Breast epithelium (tissue), 4 donors: ENCODE measurements at regions not wholly inside any gene's neighbourhood (a gene's known extent, or its start where the extent isn't known, plus 50 kb on each side); places are given as distances from the start of the nearest gene placed in this dataset.

Experiments
- DNase-seq, 2 donors: peaks; one replicate each; pipeline ENCODE4 v3.0.0-alpha.2; 2019; ENCODE audit warnings: low spot score in 2 of 2
- H3K27ac ChIP-seq, 2 donors: fragments of 200-600 bp; sonication (generic) in 1 of 2; one replicate each; pipeline ENCODE4 v1.5.1; 2016 to 2019; ENCODE audit warnings: mild to moderate bottlenecking in 1 of 2
- H3K27me3 ChIP-seq, 2 donors: fragments of 200-600 bp; sonication (generic) in 1 of 2; one replicate each; pipeline versions ENCODE4 v1.5.1 to v1.6.0; 2017 to 2019; ENCODE audit warnings: control low read depth in 1 of 2, mild to moderate bottlenecking in 1 of 2
- H3K36me3 ChIP-seq: fragments of 200-600 bp; one replicate; pipeline ENCODE4 v1.5.1; 2019
- H3K4me1 ChIP-seq, 2 donors: fragments of 200-600 bp; sonication (generic); one replicate each; pipeline ENCODE4 v1.5.1; 2016 to 2019; ENCODE audit warnings: control low read depth in 1 of 2
- H3K4me3 ChIP-seq, 3 donors: fragments of 200-600 bp; sonication (generic); 1 replicate in 2 of 3; 2 replicates in 1 of 3; pipeline ENCODE4 v1.5.1; 2016 to 2019; ENCODE audit warnings: mild to moderate bottlenecking in 3 of 3, moderate library complexity in 2 of 3
- H3K9me3 ChIP-seq, 2 donors: fragments of 200-600 bp; sonication (generic) in 1 of 2; one replicate each; pipeline ENCODE4 v1.5.1; 2016 to 2019; ENCODE audit warnings: control low read depth in 1 of 2
- POLR2A ChIP-seq: fragments of 450-650 bp; IDR thresholded peaks from one replicate; pipeline ENCODE4 v1.6.1; 2016; ENCODE audit warnings: antibody characterized with exemption, mild to moderate bottlenecking, moderate library complexity
- POLR2AphosphoS5 ChIP-seq, 3 donors: sonication (generic); formaldehyde crosslinking; IDR thresholded peaks; one replicate each; pipeline ENCODE4 v1.6.1; 2017; ENCODE audit warnings: antibody characterized with exemption in 3 of 3
- intact Hi-C: fragments of 100-400 bp; cut with DNase I; formaldehyde crosslinking; loops from one replicate; pipeline ENCODE4 v1.15.1; 2023; ENCODE audit warnings: low total_unique reads
- TF ChIP-seq, protein P1 (sequence below), 3 donors: fragments of 450-650 bp; IDR thresholded peaks; one replicate each; pipeline ENCODE4 v1.5.1; 2016 to 2017; ENCODE audit warnings: antibody characterized with exemption in 3 of 3, mild to moderate bottlenecking in 3 of 3, moderate library complexity in 3 of 3

DNA sequence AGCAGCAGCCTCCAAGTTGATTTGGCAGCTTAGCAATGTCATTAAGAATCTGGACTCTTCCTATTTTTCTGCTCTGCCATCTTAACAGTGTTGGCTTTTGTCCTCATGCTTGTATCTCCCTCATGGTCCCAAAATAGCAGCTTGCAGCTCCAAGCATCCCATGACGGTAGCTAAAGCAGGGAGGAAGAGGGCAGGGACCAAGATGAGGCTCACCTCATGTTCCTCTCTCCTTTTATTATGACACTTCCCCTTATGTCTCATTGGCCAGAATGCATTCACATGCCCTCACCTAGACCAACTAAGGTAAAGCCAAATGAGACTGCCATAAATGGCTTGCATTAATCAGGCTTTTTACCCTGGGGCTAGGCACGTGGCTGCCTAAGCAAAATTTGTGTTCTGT lies 382.4 kb downstream of the SHQ1 start:
- H3K9me3 ChIP-seq = no peaks in the 10 kb centered on the region
- H3K27me3 ChIP-seq = no peaks in the 10 kb centered on the region
- H3K4me1 ChIP-seq = no peaks in the 10 kb centered on the region
- no peak overlapping the region for H3K4me3 ChIP-seq
- DNase-seq = no peak
- intact Hi-C loops = no loop called here
- no peaks in the 10 kb centered on the region for H3K36me3 ChIP-seq
- TF ChIP-seq POLR2AphosphoS5 (IDR thresholded peaks at IDR 0.05) (no peak), POLR2A (no peak)
- TF ChIP-seq, protein P1, sequence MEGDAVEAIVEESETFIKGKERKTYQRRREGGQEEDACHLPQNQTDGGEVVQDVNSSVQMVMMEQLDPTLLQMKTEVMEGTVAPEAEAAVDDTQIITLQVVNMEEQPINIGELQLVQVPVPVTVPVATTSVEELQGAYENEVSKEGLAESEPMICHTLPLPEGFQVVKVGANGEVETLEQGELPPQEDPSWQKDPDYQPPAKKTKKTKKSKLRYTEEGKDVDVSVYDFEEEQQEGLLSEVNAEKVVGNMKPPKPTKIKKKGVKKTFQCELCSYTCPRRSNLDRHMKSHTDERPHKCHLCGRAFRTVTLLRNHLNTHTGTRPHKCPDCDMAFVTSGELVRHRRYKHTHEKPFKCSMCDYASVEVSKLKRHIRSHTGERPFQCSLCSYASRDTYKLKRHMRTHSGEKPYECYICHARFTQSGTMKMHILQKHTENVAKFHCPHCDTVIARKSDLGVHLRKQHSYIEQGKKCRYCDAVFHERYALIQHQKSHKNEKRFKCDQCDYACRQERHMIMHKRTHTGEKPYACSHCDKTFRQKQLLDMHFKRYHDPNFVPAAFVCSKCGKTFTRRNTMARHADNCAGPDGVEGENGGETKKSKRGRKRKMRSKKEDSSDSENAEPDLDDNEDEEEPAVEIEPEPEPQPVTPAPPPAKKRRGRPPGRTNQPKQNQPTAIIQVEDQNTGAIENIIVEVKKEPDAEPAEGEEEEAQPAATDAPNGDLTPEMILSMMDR (IDR thresholded peaks at IDR 0.05) = no peak
- no peak overlapping the region for H3K27ac ChIP-seq

DNA sequence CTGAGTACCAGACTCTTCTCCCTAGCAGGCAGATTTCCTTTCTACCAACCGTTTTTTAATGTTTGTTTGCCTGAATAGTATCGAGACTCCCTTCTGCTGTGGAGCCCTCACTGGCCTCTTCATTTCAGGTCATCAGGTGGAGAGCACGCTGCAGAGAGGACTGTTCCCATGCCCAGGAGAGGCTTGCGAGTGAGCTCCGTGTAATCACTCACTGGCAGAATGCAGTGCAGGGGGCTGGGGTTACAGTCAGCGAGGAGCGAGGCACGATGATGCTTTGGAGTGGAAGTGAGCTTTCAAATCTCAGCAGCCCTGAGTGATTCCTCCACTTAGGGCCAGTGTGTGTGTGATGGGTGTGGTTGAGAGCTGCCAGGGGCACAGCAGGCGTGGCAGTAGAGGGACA lies 385.2 kb downstream of the SHQ1 start:
- H3K27ac ChIP-seq = no peak overlapping the region
- no peak overlapping the region for H3K4me3 ChIP-seq
- H3K4me1 ChIP-seq = no peaks in the 10 kb centered on the region
- intact Hi-C loops = no loop called here
- no peaks in the 10 kb centered on the region for H3K9me3 ChIP-seq
- no peaks in the 10 kb centered on the region for H3K36me3 ChIP-seq
- no peak for DNase-seq
- TF ChIP-seq POLR2A = no peak
- TF ChIP-seq, protein P1 (IDR thresholded peaks at IDR 0.05) = no peak
- TF ChIP-seq POLR2AphosphoS5 (IDR thresholded peaks at IDR 0.05) = no peak
- H3K27me3 ChIP-seq = no peaks in the 10 kb centered on the region

DNA sequence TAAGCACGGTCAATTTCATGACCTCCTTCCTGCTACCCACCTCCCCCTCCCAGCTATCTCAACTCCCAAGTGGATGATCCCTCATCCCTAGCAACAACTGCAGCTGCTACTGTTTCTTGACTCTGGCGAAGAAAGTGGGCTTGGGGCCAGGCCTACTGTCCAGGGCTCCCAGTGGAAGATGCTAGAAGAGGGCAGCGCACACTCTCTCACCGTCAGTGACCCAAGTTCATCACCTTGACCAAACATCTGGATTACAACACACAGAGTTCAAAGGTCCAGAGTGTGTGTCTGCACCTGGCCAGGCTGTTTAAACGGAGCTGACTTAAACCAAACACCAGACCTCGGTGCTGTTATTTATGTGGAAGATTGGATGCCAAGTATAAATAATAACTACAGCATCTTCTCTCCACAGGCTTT lies 385.6 kb downstream of the SHQ1 start:
- intact Hi-C loops = no loop called here
- Histone ChIP-seq H3K9me3 (no peaks in the 10 kb centered on the region), H3K27ac (no peak overlapping the region), H3K4me3 (no peak overlapping the region), H3K36me3 (no peaks in the 10 kb centered on the region), H3K27me3 (no peaks in the 10 kb centered on the region), H3K4me1 (no peaks in the 10 kb centered on the region)
- no peak for DNase-seq
- TF ChIP-seq POLR2A (no peak), POLR2AphosphoS5 (IDR thresholded peaks at IDR 0.05) (no peak)
- TF ChIP-seq, protein P1 (IDR thresholded peaks at IDR 0.05) = no peak

DNA sequence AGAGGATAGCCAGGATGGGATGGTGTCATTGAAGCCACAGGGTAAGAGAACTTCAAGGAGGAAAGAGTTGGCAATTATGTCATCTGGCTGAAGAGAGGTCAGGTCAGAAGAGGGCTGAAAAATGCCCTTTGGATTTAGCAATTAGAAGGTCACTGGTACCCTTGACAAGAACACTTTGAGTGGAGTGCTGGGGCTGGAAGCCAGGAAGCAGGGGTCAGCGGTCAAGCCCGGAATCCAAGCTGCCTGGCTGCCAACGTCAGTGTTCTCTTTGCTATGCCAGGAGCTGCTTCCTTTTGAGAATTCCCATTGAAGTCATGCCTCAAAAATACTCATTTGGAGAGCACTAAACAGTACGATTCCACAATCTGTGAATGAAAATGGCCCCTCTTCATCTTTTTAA lies 386.5 kb downstream of the SHQ1 start:
- no peak overlapping the region for H3K4me3 ChIP-seq
- no peak for DNase-seq
- H3K27me3 ChIP-seq = no peaks in the 10 kb centered on the region
- no peaks in the 10 kb centered on the region for H3K4me1 ChIP-seq
- intact Hi-C loops = no loop called here
- H3K27ac ChIP-seq = no peak overlapping the region
- H3K36me3 ChIP-seq = no peaks in the 10 kb centered on the region
- no peaks in the 10 kb centered on the region for H3K9me3 ChIP-seq
- TF ChIP-seq, protein P1 (IDR thresholded peaks at IDR 0.05) = no peak
- TF ChIP-seq POLR2AphosphoS5 (IDR thresholded peaks at IDR 0.05) = no peak
- TF ChIP-seq POLR2A = no peak

DNA sequence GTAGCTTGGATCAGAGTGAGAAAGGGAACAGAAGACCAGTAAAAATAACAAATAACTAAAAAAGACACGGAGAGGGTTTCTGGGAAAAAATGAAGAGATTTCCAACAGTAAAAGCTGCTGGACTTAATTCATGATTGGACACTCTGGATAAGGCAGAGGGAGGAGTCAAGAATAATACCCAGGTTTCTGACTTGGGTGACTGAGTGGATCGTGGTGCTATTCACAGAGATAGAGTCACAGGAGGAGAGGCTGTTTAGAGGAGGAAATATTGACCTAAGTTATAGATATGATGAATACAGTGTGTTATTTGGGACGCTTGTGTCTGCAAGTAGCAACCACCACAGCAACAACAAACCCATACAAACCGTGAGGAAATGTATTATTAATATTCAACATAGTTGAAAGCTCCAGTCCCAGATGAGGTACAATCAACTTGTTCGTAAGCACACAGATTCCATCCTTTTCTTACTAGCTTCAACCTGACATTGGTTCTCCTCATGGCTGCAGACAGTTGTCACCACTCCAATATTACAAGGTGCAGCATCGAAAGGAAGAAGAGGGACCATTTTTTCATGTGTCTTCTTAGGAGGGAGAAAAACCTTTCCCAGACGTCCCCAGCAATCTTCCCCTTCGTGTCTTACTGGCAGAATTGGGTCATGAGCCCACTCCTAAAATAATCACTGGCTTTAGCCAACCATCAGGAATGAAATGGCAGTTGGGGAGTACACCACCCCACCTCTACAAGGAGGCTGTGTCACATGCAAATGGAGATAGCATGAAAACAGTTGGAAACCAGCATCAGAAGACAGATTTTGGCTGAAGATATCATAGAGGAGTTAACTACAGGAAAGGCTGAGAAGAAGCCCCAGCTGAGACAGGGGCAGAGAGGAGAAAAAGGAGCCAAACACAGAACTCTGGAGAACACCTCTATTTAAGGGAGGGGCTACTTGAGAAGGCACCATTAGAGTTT lies 387.8 kb downstream of the SHQ1 start:
- Histone ChIP-seq H3K27me3 (no peaks in the 10 kb centered on the region), H3K4me1 (no peaks in the 10 kb centered on the region), H3K4me3 (no peak overlapping the region), H3K9me3 (no peaks in the 10 kb centered on the region), H3K36me3 (no peaks in the 10 kb centered on the region), H3K27ac (no peak overlapping the region)
- TF ChIP-seq POLR2AphosphoS5 (IDR thresholded peaks at IDR 0.05) (no peak), POLR2A (no peak)
- TF ChIP-seq, protein P1 (IDR thresholded peaks at IDR 0.05) = no peak
- intact Hi-C loops = no loop called here
- no peak for DNase-seq
